OCI-LY7 (cell line): ENCODE measurements at regions not wholly inside any gene's neighbourhood (a gene's known extent, or its start where the extent isn't known, plus 50 kb on each side); places are given as distances from the start of the nearest gene placed in this dataset.

Experiments
- BruUV-seq: library from RNA; stranded (reverse); fragments of 400-500 nt; replicated peaks from 2 replicates; lab custom pipeline; 2021; lab: Mats Ljungman, UMichigan
- CTCF ChIA-PET: fragments of 300-600 bp; sonication (Branson Sonifier 250); formaldehyde crosslinking; loops from one replicate; lab custom pipeline; 2022; ENCODE audit warnings: antibody characterized with exemption; ENCODE audit not compliant: unreplicated experiment; lab: Charles Lee
- POLR2A ChIA-PET: fragments of 300-600 bp; sonication (Branson Sonifier 250); formaldehyde crosslinking; loops from one replicate; lab custom pipeline; 2022; ENCODE audit warnings: antibody characterized with exemption; lab: Charles Lee
- DNase-seq: peaks from one replicate; pipeline ENCODE4 v3.0.0-alpha.2; 2015; ENCODE audit warnings: low spot score
- H2AFZ ChIP-seq: fragments of 200-600 bp; sonication (generic), shearing (Covaris generic); 2 replicates; pipeline ENCODE4 v1.6.1; 2014; ENCODE audit warnings: mild to moderate bottlenecking, antibody characterized with exemption, low read length, moderate library complexity
- H3K27ac ChIP-seq: fragments of 200-600 bp; sonication (generic); 2 replicates; pipeline ENCODE4 v1.5.1; 2014; ENCODE audit warnings: mixed run types, low read depth, mild to moderate bottlenecking, moderate library complexity, low read length, inconsistent platforms; ENCODE audit not compliant: poor library complexity, severe bottlenecking
- H3K36me3 ChIP-seq: fragments of 200-600 bp; sonication (generic); 2 replicates; pipeline ENCODE4 v1.6.1; 2014; ENCODE audit warnings: mild to moderate bottlenecking, antibody characterized with exemption, low read length, moderate library complexity, mixed read lengths; ENCODE audit not compliant: insufficient read depth
- H3K4me1 ChIP-seq: fragments of 200-600 bp; sonication (generic); 2 replicates; pipeline ENCODE4 v1.5.1; 2014; ENCODE audit warnings: mild to moderate bottlenecking, low read length; ENCODE audit not compliant: insufficient read depth, poor library complexity, severe bottlenecking
- H3K4me2 ChIP-seq: fragments of 200-600 bp; sonication (generic); 2 replicates; pipeline ENCODE4 v1.6.1; 2014; ENCODE audit warnings: mild to moderate bottlenecking, low read length
- H3K4me3 ChIP-seq: fragments of 200-600 bp; sonication (generic); 2 replicates; pipeline ENCODE4 v1.5.1; 2014; ENCODE audit warnings: mild to moderate bottlenecking, low read depth, low read length; ENCODE audit not compliant: poor library complexity, severe bottlenecking
- H3K79me2 ChIP-seq: fragments of 200-600 bp; sonication (generic); 2 replicates; pipeline ENCODE4 v1.6.1; 2016; ENCODE audit warnings: low read depth, mild to moderate bottlenecking, low read length, moderate library complexity, mixed read lengths; ENCODE audit not compliant: insufficient read depth
- H3K9me2 ChIP-seq: fragments of 200-600 bp; sonication (generic); 2 replicates; pipeline ENCODE4 v1.6.1; 2016; ENCODE audit warnings: mild to moderate bottlenecking, low read length, mixed read lengths; ENCODE audit not compliant: insufficient read depth
- H3K9me3 ChIP-seq: fragments of 200-600 bp; sonication (generic); 2 replicates; pipeline ENCODE4 v1.6.1; 2014; ENCODE audit warnings: mild to moderate bottlenecking, mixed run types, low read length, mixed read lengths
- H4K20me1 ChIP-seq: fragments of 200-600 bp; sonication (generic); 2 replicates; pipeline ENCODE4 v1.6.1; 2014; ENCODE audit warnings: mild to moderate bottlenecking, antibody characterized with exemption, low read length, moderate library complexity, mixed read lengths; ENCODE audit not compliant: insufficient read depth
- CTCF ChIP-seq: fragments of 200-600 bp; sonication (generic); conservative IDR thresholded peaks from 2 replicates; pipeline ENCODE4 v1.5.1; 2014; ENCODE audit warnings: mild to moderate bottlenecking, antibody characterized with exemption, low read length, moderate library complexity, mixed read lengths
- EZH2phosphoT487 ChIP-seq: fragments of 200-600 bp; sonication (generic); IDR thresholded peaks from 2 replicates; pipeline ENCODE4 v1.6.1; 2018; ENCODE audit warnings: low read depth, borderline replicate concordance, mild to moderate bottlenecking, mixed run types, antibody characterized with exemption, low read length, moderate library complexity, mixed read lengths
- intact Hi-C: fragments of 100-400 bp; cut with micrococcal nuclease; formaldehyde crosslinking; loops from one replicate; pipeline ENCODE4 v1.10.0; 2022; ENCODE audit not compliant: unreplicated experiment

GRCh38 chr1:29541631-29542030, 305.3 kb downstream of the PTPRU start:
- no peaks in the 10 kb centered on the region for H3K79me2 ChIP-seq
- DNase-seq: no peak
- H3K27ac ChIP-seq: no peak overlapping the region
- H3K9me2 ChIP-seq: no peaks in the 10 kb centered on the region
- TF ChIP-seq CTCF (no peak), EZH2phosphoT487 (no peak)
- H2AFZ ChIP-seq: no peak overlapping the region
- intact Hi-C loops: no loop called here
- H3K4me2 ChIP-seq: no peak overlapping the region
- H4K20me1 ChIP-seq: no peaks in the 10 kb centered on the region
- no peak overlapping the region for H3K4me3 ChIP-seq
- ChIA-PET CTCF (no interaction called here), POLR2A (no interaction called here)
- no peaks in the 10 kb centered on the region for H3K4me1 ChIP-seq
- H3K36me3 ChIP-seq: no peaks in the 10 kb centered on the region
- no TSS peak for BruUV-seq
- H3K9me3 ChIP-seq: no peaks in the 10 kb centered on the region

GRCh38 chr1:29540801-29541357, 304.6 kb downstream of the PTPRU start:
- no peaks in the 10 kb centered on the region for H3K9me2 ChIP-seq
- H3K27ac ChIP-seq: no peak overlapping the region
- no peaks in the 10 kb centered on the region for H3K79me2 ChIP-seq
- no peak overlapping the region for H3K4me3 ChIP-seq
- CTCF ChIA-PET: no interaction called here
- no peaks in the 10 kb centered on the region for H3K9me3 ChIP-seq
- POLR2A ChIA-PET: no interaction called here
- DNase-seq: no peak
- no peak overlapping the region for H3K4me2 ChIP-seq
- H2AFZ ChIP-seq: no peak overlapping the region
- H3K36me3 ChIP-seq: no peaks in the 10 kb centered on the region
- intact Hi-C loops: no loop called here
- no peaks in the 10 kb centered on the region for H3K4me1 ChIP-seq
- no peaks in the 10 kb centered on the region for H4K20me1 ChIP-seq
- TF ChIP-seq CTCF (no peak), EZH2phosphoT487 (no peak)
- no TSS peak for BruUV-seq

GRCh38 chr1:29539971-29540370, 303.6 kb downstream of the PTPRU start:
- DNase-seq: no peak
- Histone ChIP-seq H3K9me2 (no peaks in the 10 kb centered on the region), H3K79me2 (no peaks in the 10 kb centered on the region), H3K4me3 (no peak overlapping the region), H3K4me2 (no peak overlapping the region), H3K9me3 (no peaks in the 10 kb centered on the region), H3K4me1 (no peaks in the 10 kb centered on the region), H2AFZ (no peak overlapping the region), H3K27ac (no peak overlapping the region), H4K20me1 (no peaks in the 10 kb centered on the region), H3K36me3 (no peaks in the 10 kb centered on the region)
- ChIA-PET CTCF (interaction anchor here (0.6 kb wide), 1 partner anchor 148 kb away, joined by 5 read pairs; no protein-coding TSS in a partner anchor), POLR2A (no interaction called here)
- TF ChIP-seq CTCF: no peak
- TF ChIP-seq EZH2phosphoT487: no peak
- no TSS peak for BruUV-seq
- intact Hi-C loops: no loop called here
